ENCODE measurements at regions not wholly inside any gene's neighbourhood (a gene's known extent, or its start where the extent isn't known, plus 50 kb on each side); places are given as distances from the start of the nearest gene placed in this dataset.

- no peak for TF ChIP-seq CTCF (IDR thresholded peaks at IDR 0.05; ENCODE audit: control extremely low read depth, extremely low read depth)
- no peaks in the 10 kb centered on the region for H3K36me3 ChIP-seq (ENCODE audit: control insufficient read depth in 4 of 4, insufficient read depth in 4 of 4, low read length in 4 of 4)
- no peak for DNase-seq
- no peaks in the 10 kb centered on the region for H3K27me3 ChIP-seq (ENCODE audit: control insufficient read depth in 3 of 3, insufficient read depth in 3 of 3, low read length in 2 of 3)
- H3K27ac ChIP-seq (ENCODE audit: low read depth in 1 of 2, low read length in 1 of 2): no peak overlapping the region
- H3K9me3 ChIP-seq (ENCODE audit: control insufficient read depth in 4 of 4, insufficient read depth in 3 of 4, low read length in 3 of 4): no peaks in the 10 kb centered on the region
- H3K4me3 ChIP-seq: no peak overlapping the region
- H3K9ac ChIP-seq (ENCODE audit: insufficient read depth in 1 of 2, low read length in 2 of 2): no peak overlapping the region
- no peaks in the 10 kb centered on the region for H3K4me1 ChIP-seq (ENCODE audit: control insufficient read depth in 5 of 5, insufficient read depth in 5 of 5, low read length in 5 of 5)
- 87 to 95% methylated on average over 5 of the region's 5 CpGs for WGBS, 2 donors
- no peak for ATAC-seq (ENCODE audit: insufficient read depth, low FRiP score)
These were observed 227.9 kb downstream of the SPATA31D1 start for GRCh38 chr9:82216435-82216834.

- 65 to 82% methylated on average over 3 of the region's 3 CpGs for WGBS, 2 donors
- ATAC-seq (ENCODE audit: insufficient read depth, low FRiP score): no peak
These were observed 234.9 kb downstream of the SPATA31D1 start for GRCh38 chr9:82223442-82223841.

GRCh38 chr9:82231411-82231810 lies 242.8 kb downstream of the SPATA31D1 start:
- Histone ChIP-seq H3K9me3 (ENCODE audit: control insufficient read depth in 4 of 4, insufficient read depth in 3 of 4, low read length in 3 of 4) (peaks cover 0 to 11% (median 7%) of the 10 kb centered on the region in 4 donors), H3K36me3 (ENCODE audit: control insufficient read depth in 4 of 4, insufficient read depth in 4 of 4, low read length in 4 of 4) (no peaks in the 10 kb centered on the region), H3K4me3 (no peak overlapping the region), H3K9ac (ENCODE audit: insufficient read depth in 1 of 2, low read length in 2 of 2) (no peak overlapping the region), H3K27me3 (ENCODE audit: control insufficient read depth in 3 of 3, insufficient read depth in 3 of 3, low read length in 2 of 3) (no peaks in the 10 kb centered on the region), H3K27ac (ENCODE audit: low read depth in 1 of 2, low read length in 1 of 2) (no peak overlapping the region), H3K4me1 (ENCODE audit: control insufficient read depth in 5 of 5, insufficient read depth in 5 of 5, low read length in 5 of 5) (no peaks in the 10 kb centered on the region)
- no peak for DNase-seq
- TF ChIP-seq CTCF (IDR thresholded peaks at IDR 0.05; ENCODE audit: control extremely low read depth, extremely low read depth): no peak
- ATAC-seq (ENCODE audit: insufficient read depth, low FRiP score): no peak
- 93 to 94% methylated on average over 2 of the region's 2 CpGs for WGBS, 2 donors

More at GRCh38 chr9:82223442-82223841, 234.9 kb downstream of the SPATA31D1 start:
- Histone ChIP-seq H3K27ac (ENCODE audit: low read depth in 1 of 2, low read length in 1 of 2) (no peak overlapping the region), H3K9ac (ENCODE audit: insufficient read depth in 1 of 2, low read length in 2 of 2) (no peak overlapping the region), H3K9me3 (ENCODE audit: control insufficient read depth in 4 of 4, insufficient read depth in 3 of 4, low read length in 3 of 4) (peaks cover 0 to 4% (median 1%) of the 10 kb centered on the region in 4 donors), H3K27me3 (ENCODE audit: control insufficient read depth in 3 of 3, insufficient read depth in 3 of 3, low read length in 2 of 3) (no peaks in the 10 kb centered on the region), H3K4me1 (ENCODE audit: control insufficient read depth in 5 of 5, insufficient read depth in 5 of 5, low read length in 5 of 5) (no peaks in the 10 kb centered on the region), H3K36me3 (ENCODE audit: control insufficient read depth in 4 of 4, insufficient read depth in 4 of 4, low read length in 4 of 4) (no peaks in the 10 kb centered on the region), H3K4me3 (no peak overlapping the region)
- no peak for TF ChIP-seq CTCF (IDR thresholded peaks at IDR 0.05; ENCODE audit: control extremely low read depth, extremely low read depth)
- no peak for DNase-seq

Data from lung (tissue), 11 donors.